Kidney (tissue), 13 donors: ENCODE measurements at regions not wholly inside any gene's neighbourhood (a gene's known extent, or its start where the extent isn't known, plus 50 kb on each side); places are given as distances from the start of the nearest gene placed in this dataset.

Experiments used
- DNase-seq, 5 donors: peaks; one replicate each; pipeline ENCODE4 v3.0.0-alpha.2; 2013 to 2020
- FAIRE-seq: peaks from 2 replicates; lab custom pipeline; 2012; peaks lifted over from hg19 to GRCh38; lab: Jason Lieb, UNC
- H3K27ac ChIP-seq, 2 donors: one replicate each; pipeline ENCODE4 v1.7.0; 2013; ENCODE audit warnings: low read depth in 2 of 2, low read length in 2 of 2, inconsistent platforms in 1 of 2
- H3K27me3 ChIP-seq: one replicate; pipeline ENCODE4 v1.7.1; 2013; ENCODE audit warnings: low read length, inconsistent platforms; ENCODE audit not compliant: control insufficient read depth, insufficient read depth
- H3K36me3 ChIP-seq, 3 donors: one replicate each; pipeline versions ENCODE4 v1.7.0 to v1.7.1; 2013; ENCODE audit warnings: low read length in 3 of 3, control low read depth in 1 of 3, inconsistent platforms in 1 of 3; ENCODE audit not compliant: insufficient read depth in 3 of 3, control insufficient read depth in 2 of 3
- H3K4me1 ChIP-seq, 3 donors: one replicate each; pipeline versions ENCODE4 v1.7.0 to v1.7.1; 2013; ENCODE audit warnings: low read length in 3 of 3, inconsistent platforms in 1 of 3, low read depth in 1 of 3; ENCODE audit not compliant: control insufficient read depth in 2 of 3, insufficient read depth in 2 of 3
- H3K4me3 ChIP-seq, 3 donors: one replicate each; pipeline versions ENCODE4 v1.7.0 to v1.8.1; 2013; ENCODE audit warnings: low read length in 3 of 3, control low read depth in 1 of 3, inconsistent platforms in 1 of 3
- H3K9ac ChIP-seq, 3 donors: one replicate each; pipeline versions ENCODE4 v1.7.0 to v1.7.1; 2013; ENCODE audit warnings: low read length in 3 of 3, control low read depth in 1 of 3, inconsistent platforms in 1 of 3
- H3K9me3 ChIP-seq, 3 donors: one replicate each; pipeline versions ENCODE4 v1.7.0 to v1.7.1; 2013; ENCODE audit warnings: low read length in 3 of 3, control low read depth in 1 of 3, inconsistent platforms in 1 of 3; ENCODE audit not compliant: control insufficient read depth in 2 of 3, insufficient read depth in 1 of 3
- CTCF ChIP-seq: IDR thresholded peaks from 3 replicates; pipeline ENCODE4 v1.5.1; 2012; ENCODE audit warnings: mild to moderate bottlenecking, moderate library complexity, borderline replicate concordance; ENCODE audit not compliant: insufficient read depth; ENCODE audit errors: extremely low read depth
- intact Hi-C: fragments of 100-400 bp; cut with DNase I; formaldehyde crosslinking; loops from one replicate; pipeline ENCODE4 v1.11.1; 2022
- donor health status: control.
- donor health status: control.
- donor health status: control.
- donor health status: control.
- donor health status: control.
- donor health status: DM: yes; HTN: yes; CAD: no.
- donor health status: Normal renal cell carcinoma (clear cell type).

- DNase-seq = no peak
- Histone ChIP-seq H3K4me1 (no peaks in the 10 kb centered on the region), H3K36me3 (no peaks in the 10 kb centered on the region)
Measured at GRCh38 chr18:61256291-61256690, 76.9 kb upstream of the CDH20 start.

GRCh38 chr18:61261870-61262269, 71.4 kb upstream of the CDH20 start:
- intact Hi-C loops = no loop called here
- Histone ChIP-seq H3K27ac (no peak overlapping the region), H3K4me3 (no peak overlapping the region), H3K27me3 (no peaks in the 10 kb centered on the region), H3K36me3 (no peaks in the 10 kb centered on the region), H3K9ac (no peak overlapping the region), H3K9me3 (no peaks in the 10 kb centered on the region), H3K4me1 (no peaks in the 10 kb centered on the region)
- FAIRE-seq (no peak), DNase-seq (no peak)
- no peak for TF ChIP-seq CTCF

More at GRCh38 chr18:61256291-61256690, 76.9 kb upstream of the CDH20 start:
- FAIRE-seq = no peak
- no peak overlapping the region for H3K9ac ChIP-seq
- no peak overlapping the region for H3K27ac ChIP-seq
- H3K27me3 ChIP-seq = no peaks in the 10 kb centered on the region
- no peak overlapping the region for H3K4me3 ChIP-seq
- no peaks in the 10 kb centered on the region for H3K9me3 ChIP-seq
- intact Hi-C loops = no loop called here
- no peak for TF ChIP-seq CTCF

- no peak for TF ChIP-seq CTCF
- intact Hi-C loops = no loop called here
- no peak for FAIRE-seq
- Histone ChIP-seq H3K9me3 (no peaks in the 10 kb centered on the region), H3K9ac (no peak overlapping the region), H3K27me3 (no peaks in the 10 kb centered on the region), H3K4me3 (no peak overlapping the region), H3K4me1 (no peaks in the 10 kb centered on the region), H3K36me3 (no peaks in the 10 kb centered on the region), H3K27ac (no peak overlapping the region)
- DNase-seq = no peak
Measured at GRCh38 chr18:61272793-61273192, 60.4 kb upstream of the CDH20 start.

- Histone ChIP-seq H3K4me3 (no peak overlapping the region), H3K27me3 (no peaks in the 10 kb centered on the region), H3K36me3 (no peaks in the 10 kb centered on the region), H3K4me1 (no peaks in the 10 kb centered on the region), H3K27ac (no peak overlapping the region), H3K9ac (no peak overlapping the region), H3K9me3 (no peaks in the 10 kb centered on the region)
- intact Hi-C loops = no loop called here
- no peak for TF ChIP-seq CTCF
- no peak for FAIRE-seq
- DNase-seq = no peak
Measured at GRCh38 chr18:61273533-61273932, 59.7 kb upstream of the CDH20 start.
